Panc1 (cell line): ENCODE measurements at regions not wholly inside any gene's neighbourhood (a gene's known extent, or its start where the extent isn't known, plus 50 kb on each side); places are given as distances from the start of the nearest gene placed in this dataset.

Experiments
- ATAC-seq: fragments of 200-7000 bp; cut with Tn5 transposase; 2 replicates; pipeline ENCODE4 v1.9.1; 2020; ENCODE audit warnings: mild to moderate bottlenecking, moderate library complexity
- BruUV-seq: library from RNA; stranded (reverse); fragments of 400-500 nt; replicated peaks from 2 replicates; lab custom pipeline; 2021; lab: Mats Ljungman, UMichigan
- CTCF ChIA-PET: fragments of 300-600 bp; sonication (Branson Sonifier 250); formaldehyde crosslinking; loops from one replicate; lab custom pipeline; 2022; ENCODE audit warnings: antibody characterized with exemption; lab: Charles Lee
- POLR2A ChIA-PET: fragments of 300-600 bp; sonication (Branson Sonifier 250); formaldehyde crosslinking; loops from one replicate; lab custom pipeline; 2022; ENCODE audit warnings: antibody characterized with exemption; lab: Charles Lee
- DNase-seq: peaks from one replicate; pipeline ENCODE4 v3.0.0-alpha.2; 2010; ENCODE audit warnings: low read depth, low spot score
- H3K27ac ChIP-seq: 2 replicates; pipeline ENCODE4 v1.5.1; 2011; ENCODE audit warnings: mild to moderate bottlenecking, low read length, inconsistent platforms
- H3K27me3 ChIP-seq: fragments of 200-500 bp; sonication (Bioruptor generic); 2 replicates; pipeline ENCODE4 v1.6.0; 2014; ENCODE audit warnings: low read length, inconsistent platforms; ENCODE audit not compliant: control insufficient read depth, insufficient read depth
- H3K36me3 ChIP-seq: fragments of 200-500 bp; sonication (Bioruptor generic); 2 replicates; pipeline ENCODE4 v1.5.1; 2014; ENCODE audit warnings: inconsistent platforms, mild to moderate bottlenecking, low read length, moderate library complexity; ENCODE audit not compliant: control insufficient read depth, insufficient read depth
- H3K4me1 ChIP-seq: 2 replicates; pipeline ENCODE4 v1.5.1; 2011; ENCODE audit warnings: inconsistent platforms, mild to moderate bottlenecking, low read length, moderate library complexity; ENCODE audit not compliant: control insufficient read depth, insufficient read depth
- H3K4me3 ChIP-seq, 2 experiments: 2 replicates each; pipeline ENCODE4 v1.5.1; 2011 to 2012; ENCODE audit warnings: low read depth in 2 of 2, low read length in 2 of 2, mild to moderate bottlenecking in 2 of 2, inconsistent platforms in 1 of 2, moderate library complexity in 1 of 2
- H3K9me3 ChIP-seq: fragments of 200-500 bp; sonication (Bioruptor generic); 2 replicates; pipeline ENCODE4 v1.5.1; 2014; ENCODE audit warnings: low read depth, mild to moderate bottlenecking, inconsistent platforms, low read length, moderate library complexity; ENCODE audit not compliant: control insufficient read depth, insufficient read depth
- CTCF ChIP-seq: fragments of 450-650 bp; IDR thresholded peaks from 2 replicates; pipeline ENCODE4 v1.5.1; 2017; ENCODE audit warnings: mild to moderate bottlenecking
- POLR2AphosphoS5 ChIP-seq: IDR thresholded peaks from 2 replicates; pipeline ENCODE4 v1.6.1; 2012; ENCODE audit warnings: mild to moderate bottlenecking, low read depth, low read length, moderate library complexity
- REST ChIP-seq, 2 experiments: IDR thresholded peaks; 2 replicates each; pipeline ENCODE4 v1.6.1; 2011 to 2012; ENCODE audit warnings: low read depth in 2 of 2, control low read depth in 1 of 2, low read length in 1 of 2, mild to moderate bottlenecking in 1 of 2, moderate library complexity in 1 of 2; ENCODE audit not compliant: insufficient read depth in 1 of 2
- SIN3A ChIP-seq: IDR thresholded peaks from 2 replicates; pipeline ENCODE4 v1.6.1; 2012; ENCODE audit warnings: low read depth, mild to moderate bottlenecking, low read length, moderate library complexity, borderline replicate concordance; ENCODE audit not compliant: insufficient read depth
- TCF7L2 ChIP-seq: IDR thresholded peaks from 2 replicates; pipeline ENCODE4 v1.6.1; 2011; ENCODE audit warnings: mild to moderate bottlenecking, low read depth, low read length, inconsistent platforms
- in situ Hi-C: cut with HindIII; loops from 2 replicates; pipeline ENCODE4 v1.10.0; 2016; ENCODE audit warnings: low sequenced_read_pairs, low pct_unique_long_range_greater_than_20kb
- intact Hi-C: fragments of 100-400 bp; cut with micrococcal nuclease; formaldehyde crosslinking; loops from one replicate; pipeline ENCODE4 v1.10.0; 2022; ENCODE audit not compliant: unreplicated experiment

GRCh38 chr7:85525676-85526075 is 338.8 kb upstream of the SEMA3D start:
- Histone ChIP-seq H3K36me3 (no peaks in the 10 kb centered on the region), H3K4me1 (no peaks in the 10 kb centered on the region), H3K9me3 (no peaks in the 10 kb centered on the region), H3K27me3 (no peaks in the 10 kb centered on the region), H3K4me3 (no peak overlapping the region), H3K27ac (no peak overlapping the region)
- TF ChIP-seq POLR2AphosphoS5 (no peak), CTCF (no peak), SIN3A (no peak), REST (IDR thresholded peaks at IDR 0.05; ENCODE audit: insufficient read depth in 1 of 2, low read depth in 2 of 2, low read length in 1 of 2) (no peak), TCF7L2 (no peak)
- intact Hi-C loops: no loop called here
- in situ Hi-C loops: no loop called here
- BruUV-seq: no TSS peak
- ChIA-PET POLR2A (no interaction called here), CTCF (no interaction called here)
- ATAC-seq (no peak), DNase-seq (no peak)

GRCh38 chr7:85522070-85522469 is 335.2 kb upstream of the SEMA3D start:
- in situ Hi-C loops: no loop called here
- ChIA-PET POLR2A (no interaction called here), CTCF (no interaction called here)
- DNase-seq (no peak), ATAC-seq (no peak)
- no peaks in the 10 kb centered on the region; the same call in 1 of the 2 replicates for H3K36me3 ChIP-seq
- no peaks in the 10 kb centered on the region for H3K4me1 ChIP-seq
- no peak overlapping the region for H3K27ac ChIP-seq
- TF ChIP-seq REST (IDR thresholded peaks at IDR 0.05; ENCODE audit: insufficient read depth in 1 of 2, low read depth in 2 of 2, low read length in 1 of 2) (no peak), CTCF (no peak), POLR2AphosphoS5 (no peak), SIN3A (no peak), TCF7L2 (no peak)
- BruUV-seq: no TSS peak
- intact Hi-C loops: no loop called here
- H3K9me3 ChIP-seq: no peaks in the 10 kb centered on the region
- H3K27me3 ChIP-seq: no peaks in the 10 kb centered on the region
- no peak overlapping the region for H3K4me3 ChIP-seq
